IPS-15b (cell line): ENCODE measurements at regions not wholly inside any gene's neighbourhood (a gene's known extent, or its start where the extent isn't known, plus 50 kb on each side); places are given as distances from the start of the nearest gene placed in this dataset.

Experiments
- H3K27me3 ChIP-seq: one replicate; pipeline ENCODE4 v1.6.1; 2013; ENCODE audit warnings: low read length; ENCODE audit not compliant: control insufficient read depth, insufficient read depth
- H3K36me3 ChIP-seq: one replicate; pipeline ENCODE4 v1.6.1; 2013; ENCODE audit warnings: low read length; ENCODE audit not compliant: control insufficient read depth, insufficient read depth
- H3K4me1 ChIP-seq: one replicate; pipeline ENCODE4 v1.6.1; 2013; ENCODE audit warnings: mild to moderate bottlenecking, low read length; ENCODE audit not compliant: control insufficient read depth, insufficient read depth
- H3K4me3 ChIP-seq: one replicate; pipeline ENCODE4 v1.5.1; 2013; ENCODE audit warnings: low read depth, low read length
- H3K9ac ChIP-seq: one replicate; pipeline ENCODE4 v1.6.1; 2013; ENCODE audit warnings: low read depth, mild to moderate bottlenecking, low read length
- H3K9me3 ChIP-seq: one replicate; pipeline ENCODE4 v1.6.1; 2013; ENCODE audit warnings: mild to moderate bottlenecking, low read length; ENCODE audit not compliant: control insufficient read depth, insufficient read depth

GRCh38 chr2:45269149-45269793 lies 260.0 kb upstream of the SIX2 start:
- Histone ChIP-seq H3K4me1 (no peaks in the 10 kb centered on the region), H3K9me3 (no peaks in the 10 kb centered on the region), H3K9ac (no peak overlapping the region), H3K4me3 (no peak overlapping the region), H3K36me3 (no peaks in the 10 kb centered on the region), H3K27me3 (no peaks in the 10 kb centered on the region)

DNA sequence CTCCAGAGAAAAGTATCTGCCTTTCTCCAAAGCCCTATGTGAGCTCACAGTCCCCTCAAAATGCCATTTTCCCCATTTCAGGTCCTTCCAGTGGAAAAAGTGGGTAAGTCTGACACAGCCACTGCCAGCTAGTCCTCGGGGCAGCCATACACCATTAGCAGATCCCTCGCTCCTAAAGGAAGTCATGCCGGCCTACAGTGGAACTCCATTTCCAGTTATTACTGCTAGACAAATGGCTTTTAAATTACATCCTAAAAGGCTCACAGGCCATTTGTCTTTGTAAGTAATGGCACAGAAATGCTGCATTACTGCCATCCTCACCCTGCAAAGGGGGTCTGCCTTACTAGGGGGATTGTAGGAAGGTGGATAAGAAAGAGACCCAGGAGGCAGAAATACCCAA lies 259.4 kb upstream of the SIX2 start:
- Histone ChIP-seq H3K36me3 (no peaks in the 10 kb centered on the region), H3K4me1 (no peaks in the 10 kb centered on the region), H3K27me3 (no peaks in the 10 kb centered on the region)

GRCh38 chr2:45267062-45267792 lies 258.0 kb upstream of the SIX2 start:
- no peak overlapping the region for H3K9ac ChIP-seq
- no peaks in the 10 kb centered on the region for H3K36me3 ChIP-seq
- no peaks in the 10 kb centered on the region for H3K9me3 ChIP-seq
- H3K27me3 ChIP-seq, result no peaks in the 10 kb centered on the region
- no peak overlapping the region for H3K4me3 ChIP-seq
- no peaks in the 10 kb centered on the region for H3K4me1 ChIP-seq

More for the DNA sequence above, 259.4 kb upstream of the SIX2 start:
- Histone ChIP-seq H3K4me3 (no peak overlapping the region), H3K9ac (no peak overlapping the region), H3K9me3 (no peaks in the 10 kb centered on the region)

GRCh38 chr2:45265336-45265735 lies 256.1 kb upstream of the SIX2 start:
- H3K27me3 ChIP-seq, result no peaks in the 10 kb centered on the region
- no peak overlapping the region for H3K9ac ChIP-seq
- peaks cover 2% of the 10 kb centered on the region for H3K4me1 ChIP-seq
- no peak overlapping the region for H3K4me3 ChIP-seq
- no peaks in the 10 kb centered on the region for H3K36me3 ChIP-seq
- peaks cover 5% of the 10 kb centered on the region for H3K9me3 ChIP-seq

- Histone ChIP-seq H3K36me3 (no peaks in the 10 kb centered on the region), H3K9me3 (peaks cover 5% of the 10 kb centered on the region), H3K27me3 (no peaks in the 10 kb centered on the region), H3K9ac (no peak overlapping the region), H3K4me3 (no peak overlapping the region), H3K4me1 (peaks cover 5% of the 10 kb centered on the region)
These were observed 255.3 kb upstream of the SIX2 start for GRCh38 chr2:45264227-45265225.

DNA sequence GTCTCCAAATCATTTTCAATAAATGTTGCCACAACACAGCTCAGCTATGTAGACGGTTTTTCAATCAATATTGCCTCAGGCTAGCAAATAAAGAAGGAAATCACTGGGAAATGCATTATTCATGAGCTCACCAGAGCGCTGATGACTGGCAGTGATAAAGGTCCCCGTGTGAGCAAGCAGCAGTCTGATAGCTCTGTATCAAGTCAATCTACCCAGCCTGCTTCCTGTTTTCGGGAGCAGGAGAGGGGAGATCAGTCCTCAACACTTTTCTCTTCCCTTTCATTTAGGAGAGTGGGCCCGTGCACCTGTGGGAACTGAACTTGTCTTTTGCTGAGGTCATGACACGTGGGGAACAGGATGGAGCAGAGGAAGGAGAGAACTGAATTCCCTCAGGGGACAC lies 253.9 kb upstream of the SIX2 start:
- peaks cover 14% of the 10 kb centered on the region for H3K4me1 ChIP-seq

GRCh38 chr2:45261746-45262145 lies 252.5 kb upstream of the SIX2 start:
- no peaks in the 10 kb centered on the region for H3K36me3 ChIP-seq
- H3K4me1 ChIP-seq, result peaks cover 26% of the 10 kb centered on the region
- H3K9ac ChIP-seq, result no peak overlapping the region
- H3K9me3 ChIP-seq, result peaks cover 5% of the 10 kb centered on the region
- H3K27me3 ChIP-seq, result no peaks in the 10 kb centered on the region
- no peak overlapping the region for H3K4me3 ChIP-seq

More for the DNA sequence above, 253.9 kb upstream of the SIX2 start:
- Histone ChIP-seq H3K27me3 (no peaks in the 10 kb centered on the region), H3K9ac (no peak overlapping the region), H3K4me3 (no peak overlapping the region), H3K36me3 (no peaks in the 10 kb centered on the region), H3K9me3 (peaks cover 5% of the 10 kb centered on the region)

DNA sequence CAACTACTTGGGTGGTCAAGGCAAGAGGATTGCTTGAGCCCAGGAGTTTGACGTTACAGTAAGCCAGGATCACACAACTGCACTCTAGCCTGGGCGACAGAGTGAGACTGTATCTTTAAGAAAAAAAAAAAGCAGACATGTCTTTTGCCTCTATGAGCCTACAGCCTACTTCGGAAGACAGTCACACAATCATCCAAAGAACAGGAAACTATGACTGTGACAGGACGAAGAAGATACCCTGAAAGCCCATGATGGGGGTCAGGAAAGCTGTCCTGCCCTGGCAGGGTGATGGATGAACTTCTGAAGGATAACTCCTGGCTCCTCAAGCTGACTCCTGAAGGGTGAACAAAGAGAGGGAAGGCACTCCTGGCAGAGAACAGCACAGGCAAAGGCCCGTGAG lies 251.7 kb upstream of the SIX2 start:
- Histone ChIP-seq H3K4me3 (no peak overlapping the region), H3K9ac (no peak overlapping the region), H3K9me3 (peaks cover 5% of the 10 kb centered on the region), H3K27me3 (no peaks in the 10 kb centered on the region), H3K36me3 (no peaks in the 10 kb centered on the region), H3K4me1 (peaks cover 32% of the 10 kb centered on the region)

DNA sequence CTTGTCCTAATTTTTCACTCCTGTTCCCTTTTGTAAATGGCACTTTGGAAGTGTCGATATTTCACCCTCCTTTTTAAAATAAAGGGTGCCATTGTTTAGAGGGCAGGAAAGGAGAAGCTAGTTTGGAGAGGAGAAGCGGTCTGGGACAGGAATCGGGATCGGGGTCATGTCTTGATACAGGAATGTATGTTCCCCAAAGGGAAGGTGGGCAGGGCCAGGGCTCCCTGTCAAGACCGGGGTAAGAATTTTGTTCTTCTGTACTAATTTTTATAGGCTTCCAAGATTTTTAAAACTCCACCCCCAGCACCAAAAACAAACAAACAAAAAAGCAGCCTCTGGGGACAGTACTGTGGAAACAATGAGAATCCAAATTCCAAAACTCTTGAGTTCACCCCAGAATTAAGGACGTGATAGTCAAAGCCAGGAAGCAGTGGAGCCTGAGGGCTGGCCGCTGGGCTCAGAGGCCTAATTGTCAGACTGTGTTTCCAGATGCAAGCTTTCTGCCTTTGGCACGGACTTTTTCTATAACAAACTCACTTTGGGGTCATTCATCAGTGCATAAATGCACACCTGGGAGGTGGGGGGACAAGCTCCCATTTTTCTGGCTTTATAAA lies 250.4 kb upstream of the SIX2 start:
- peaks cover 5% of the 10 kb centered on the region for H3K9me3 ChIP-seq
- no peak overlapping the region for H3K4me3 ChIP-seq
- peaks cover 32% of the 10 kb centered on the region for H3K4me1 ChIP-seq
- no peaks in the 10 kb centered on the region for H3K27me3 ChIP-seq
- H3K9ac ChIP-seq, result no peak overlapping the region
- no peaks in the 10 kb centered on the region for H3K36me3 ChIP-seq

- no peak overlapping the region for H3K4me3 ChIP-seq
- H3K36me3 ChIP-seq, result no peaks in the 10 kb centered on the region
- H3K9me3 ChIP-seq, result peaks cover 5% of the 10 kb centered on the region
- H3K4me1 ChIP-seq, result peaks cover 32% of the 10 kb centered on the region
- H3K9ac ChIP-seq, result no peak overlapping the region
- no peaks in the 10 kb centered on the region for H3K27me3 ChIP-seq
These were observed 249.9 kb upstream of the SIX2 start for GRCh38 chr2:45259138-45259537.

GRCh38 chr2:45258311-45258710 lies 249.1 kb upstream of the SIX2 start:
- H3K9ac ChIP-seq, result no peak overlapping the region
- H3K4me1 ChIP-seq, result peaks cover 32% of the 10 kb centered on the region
- H3K4me3 ChIP-seq, result no peak overlapping the region
- peaks cover 5% of the 10 kb centered on the region for H3K9me3 ChIP-seq
- no peaks in the 10 kb centered on the region for H3K36me3 ChIP-seq
- no peaks in the 10 kb centered on the region for H3K27me3 ChIP-seq
